HCT116 (cell line): ENCODE measurements at regions not wholly inside any gene's neighbourhood (a gene's known extent, or its start where the extent isn't known, plus 50 kb on each side); places are given as distances from the start of the nearest gene placed in this dataset.

ENCODE experiments used
- ATAC-seq: fragments of 200-7000 bp; cut with Tn5 transposase; 2 replicates; pipeline ENCODE4 v1.9.1; 2020; ENCODE audit warnings: mild to moderate bottlenecking, moderate library complexity
- BruUV-seq: library from RNA; stranded (reverse); fragments of 400-500 nt; replicated peaks from 2 replicates; lab custom pipeline; 2021; lab: Mats Ljungman, UMichigan
- CTCF ChIA-PET: fragments of 300-600 bp; sonication (Branson Sonifier 250); formaldehyde crosslinking; loops from one replicate; lab custom pipeline; 2021; ENCODE audit warnings: antibody characterized with exemption; lab: Charles Lee
- POLR2A ChIA-PET: fragments of 300-600, 350-600 bp; sonication (Branson Sonifier 250); formaldehyde crosslinking; loops from one replicate; lab custom pipeline; 2021; ENCODE audit warnings: antibody characterized with exemption; lab: Charles Lee
- RAD21 ChIA-PET, 2 experiments: fragments of 300-600 bp; sonication (Branson Sonifier 250); formaldehyde crosslinking; loops; one replicate each; lab custom pipeline; 2023; ENCODE audit warnings: low total read pairs in 2 of 2; ENCODE audit not compliant: uncharacterized antibody in 2 of 2, unreplicated experiment in 2 of 2, low non-redundant PET in 1 of 2; lab: Charles Lee
- DNase-seq: peaks from one replicate; pipeline ENCODE4 v3.0.0-alpha.2; 2010; ENCODE audit warnings: low read depth, low spot score
- H2AFZ ChIP-seq: fragments of 200-600 bp; shearing (Covaris generic), sonication (generic); 2 replicates; pipeline ENCODE4 v1.6.1; 2017; ENCODE audit warnings: low read depth, mixed run types, mixed read lengths, antibody characterized with exemption, low read length; ENCODE audit not compliant: poor library complexity, severe bottlenecking
- H3K27ac ChIP-seq: 2 replicates; pipeline ENCODE4 v1.5.1; 2012; ENCODE audit warnings: low read depth, low read length
- H3K27me3 ChIP-seq: fragments of 200-600 bp; sonication (generic); 2 replicates; pipeline ENCODE4 v1.6.1; 2016; ENCODE audit warnings: mixed run types, low read length, mixed read lengths; ENCODE audit not compliant: insufficient read depth
- H3K36me3 ChIP-seq, 2 experiments: fragments of 200-500 bp in 1 of 2; fragments of 200-600 bp in 1 of 2; sonication (Bioruptor generic) in 1 of 2; sonication (generic) in 1 of 2; 2 replicates each; pipeline versions ENCODE4 v1.5.1 to v1.6.1; 2014 to 2016; ENCODE audit warnings: low read length in 2 of 2, inconsistent platforms in 1 of 2, mixed read lengths in 1 of 2, mixed run types in 1 of 2; ENCODE audit not compliant: insufficient read depth in 2 of 2, control insufficient read depth in 1 of 2
- H3K4me1 ChIP-seq, 2 experiments: fragments of 200-600 bp in 1 of 2; sonication (generic) in 1 of 2; 2 replicates each; pipeline versions ENCODE4 v1.5.1 to v1.6.1; 2012 to 2017; ENCODE audit warnings: low read length in 2 of 2, inconsistent platforms in 1 of 2, mild to moderate bottlenecking in 1 of 2, mixed read lengths in 1 of 2, mixed run types in 1 of 2, moderate library complexity in 1 of 2; ENCODE audit not compliant: insufficient read depth in 2 of 2, control insufficient read depth in 1 of 2
- H3K4me2 ChIP-seq: fragments of 200-600 bp; sonication (generic); 2 replicates; pipeline ENCODE4 v1.6.1; 2017; ENCODE audit warnings: mixed run types, low read length, mixed read lengths
- H3K4me3 ChIP-seq, 2 experiments: fragments of 200-600 bp in 1 of 2; sonication (generic) in 1 of 2; replicated peaks in 1 of 2; 2 replicates each; pipeline ENCODE4 v1.5.1; 2011 to 2016; ENCODE audit warnings: low read length in 2 of 2, control low read depth in 1 of 2, low read depth in 1 of 2, mild to moderate bottlenecking in 1 of 2, mixed read lengths in 1 of 2, mixed run types in 1 of 2
- H3K79me2 ChIP-seq: fragments of 200-600 bp; sonication (generic); 2 replicates; pipeline ENCODE4 v1.6.1; 2017; ENCODE audit warnings: mild to moderate bottlenecking, mixed run types, low read length, moderate library complexity, mixed read lengths; ENCODE audit not compliant: insufficient read depth
- H3K9ac ChIP-seq: fragments of 200-600 bp; sonication (generic); 2 replicates; pipeline ENCODE4 v1.6.1; 2016; ENCODE audit warnings: low read length, mixed read lengths
- H3K9me2 ChIP-seq: fragments of 200-600 bp; sonication (generic), shearing (Covaris generic); 2 replicates; pipeline ENCODE4 v1.6.1; 2017; ENCODE audit warnings: mixed run types, mild to moderate bottlenecking, moderate library complexity; ENCODE audit not compliant: insufficient read depth
- H3K9me3 ChIP-seq, 2 experiments: fragments of 200-500 bp in 1 of 2; fragments of 200-600 bp in 1 of 2; sonication (Bioruptor generic) in 1 of 2; sonication (generic) in 1 of 2; 2 replicates each; pipeline ENCODE4 v1.6.1; 2014 to 2017; ENCODE audit warnings: low read length in 2 of 2, mixed read lengths in 2 of 2, inconsistent platforms in 1 of 2, low read depth in 1 of 2, mild to moderate bottlenecking in 1 of 2, mixed run types in 1 of 2, moderate library complexity in 1 of 2; ENCODE audit not compliant: control insufficient read depth in 1 of 2, insufficient read depth in 1 of 2
- H4K20me1 ChIP-seq: fragments of 200-600 bp; sonication (generic), shearing (Covaris generic); 2 replicates; pipeline ENCODE4 v1.6.1; 2017; ENCODE audit warnings: mixed run types, mild to moderate bottlenecking, moderate library complexity; ENCODE audit not compliant: insufficient read depth
- CBX3 ChIP-seq: IDR thresholded peaks from 2 replicates; pipeline ENCODE4 v1.6.1; 2012; ENCODE audit warnings: low read depth
- CEBPB ChIP-seq: IDR thresholded peaks from 2 replicates; pipeline ENCODE4 v1.6.1; 2012; ENCODE audit warnings: low read depth
- EZH2 ChIP-seq: fragments of 200-600 bp; sonication (generic); IDR thresholded peaks from 2 replicates; pipeline ENCODE4 v1.6.1; 2017; ENCODE audit warnings: antibody characterized with exemption, mixed run types
- EZH2phosphoT487 ChIP-seq: fragments of 200-600 bp; IDR thresholded peaks from 2 replicates; pipeline ENCODE4 v1.6.1; 2018; ENCODE audit warnings: antibody characterized with exemption, borderline replicate concordance
- JUND ChIP-seq: IDR thresholded peaks from 2 replicates; pipeline ENCODE4 v1.6.1; 2012
- POLR2A ChIP-seq: IDR thresholded peaks from 2 replicates; pipeline ENCODE4 v1.7.0; 2011; ENCODE audit warnings: borderline replicate concordance; ENCODE audit not compliant: insufficient read depth, insufficient read length; ENCODE audit errors: extremely low read depth
- POLR2AphosphoS5 ChIP-seq: IDR thresholded peaks from 2 replicates; pipeline ENCODE4 v1.6.1; 2011; ENCODE audit warnings: mild to moderate bottlenecking, low read depth, low read length, moderate library complexity
- RAD21 ChIP-seq: IDR thresholded peaks from 2 replicates; pipeline ENCODE4 v1.6.1; 2012; ENCODE audit warnings: low read depth, mild to moderate bottlenecking
- REST ChIP-seq: IDR thresholded peaks from 2 replicates; pipeline ENCODE4 v1.6.1; 2012; ENCODE audit warnings: low read depth
- SIN3A ChIP-seq: IDR thresholded peaks from 2 replicates; pipeline ENCODE4 v1.6.1; 2012; ENCODE audit warnings: low read depth
- SP1 ChIP-seq: IDR thresholded peaks from 2 replicates; pipeline ENCODE4 v1.6.1; 2012; ENCODE audit warnings: low read depth
- ZBTB33 ChIP-seq: IDR thresholded peaks from 2 replicates; pipeline ENCODE4 v1.6.1; 2011; ENCODE audit warnings: mild to moderate bottlenecking, low read length, moderate library complexity; ENCODE audit not compliant: insufficient replicate concordance; ENCODE audit errors: extremely low read depth
- ZNF274 ChIP-seq: fragments of 200-500 bp; sonication (Bioruptor generic); IDR thresholded peaks from 2 replicates; pipeline ENCODE4 v1.6.1; 2014; ENCODE audit warnings: mild to moderate bottlenecking, low read depth, low read length, inconsistent platforms
- intact Hi-C: fragments of 100-400 bp; cut with micrococcal nuclease; formaldehyde crosslinking; loops from 2 replicates; pipeline ENCODE4 v1.10.0; 2022

GRCh38 chr15:69813881-69814280, 283.8 kb downstream of the TLE3 start:
- CTCF ChIA-PET, result no interaction called here
- Histone ChIP-seq H3K27me3 (no peaks in the 10 kb centered on the region), H3K9me3 (no peaks in the 10 kb centered on the region), H3K27ac (no peak overlapping the region), H3K4me2 (peak overlapping the region; percentile 23; the same call in 1 of the 2 replicates), H3K9ac (no peak overlapping the region)
- RAD21 ChIA-PET, result no interaction called here
- intact Hi-C loops, result no loop called here
- TF ChIP-seq POLR2AphosphoS5 (no peak), JUND (no peak), EZH2phosphoT487 (no peak), CBX3 (no peak), CEBPB (no peak), SP1 (no peak), REST (no peak), SIN3A (no peak), ZBTB33 (no peak), EZH2 (no peak), ZNF274 (no peak), RAD21 (no peak), POLR2A (no peak)
- TF ChIP-seq, all 23 proteins: peak for 0
- no peaks in the 10 kb centered on the region for H3K36me3 ChIP-seq
- POLR2A ChIA-PET, result interaction anchor here (0.6 kb wide), 1 partner anchor 794 kb away, joined by 4 read pairs; no protein-coding TSS in a partner anchor
- DNase-seq (no peak), ATAC-seq (no peak)
- no peaks in the 10 kb centered on the region for H3K9me2 ChIP-seq
- no peaks in the 10 kb centered on the region for H3K79me2 ChIP-seq
- H2AFZ ChIP-seq, result no peak overlapping the region
- BruUV-seq, result no TSS peak
- peaks cover 13 to 18% of the 10 kb centered on the region in 2 experiments for H3K4me1 ChIP-seq
- no peak overlapping the region for H3K4me3 ChIP-seq
- H4K20me1 ChIP-seq, result no peaks in the 10 kb centered on the region
